GM03348 (cell line): ENCODE measurements at regions not wholly inside any gene's neighbourhood (a gene's known extent, or its start where the extent isn't known, plus 50 kb on each side); places are given as distances from the start of the nearest gene placed in this dataset.
A peak's percentile ranks its signal among the peaks of the same experiment; 100 is the strongest.

Experiments used
- DNase-seq: peaks from one replicate; pipeline ENCODE4 v3.0.0; 2012; ENCODE audit warnings: low spot score

GRCh38 chr2:217085543-217085942 lies 225.7 kb upstream of the TNP1 start:
- peak; percentile 48 for DNase-seq

- DNase-seq = no peak
These were observed 221.9 kb upstream of the TNP1 start for GRCh38 chr2:217081799-217082198.

DNA sequence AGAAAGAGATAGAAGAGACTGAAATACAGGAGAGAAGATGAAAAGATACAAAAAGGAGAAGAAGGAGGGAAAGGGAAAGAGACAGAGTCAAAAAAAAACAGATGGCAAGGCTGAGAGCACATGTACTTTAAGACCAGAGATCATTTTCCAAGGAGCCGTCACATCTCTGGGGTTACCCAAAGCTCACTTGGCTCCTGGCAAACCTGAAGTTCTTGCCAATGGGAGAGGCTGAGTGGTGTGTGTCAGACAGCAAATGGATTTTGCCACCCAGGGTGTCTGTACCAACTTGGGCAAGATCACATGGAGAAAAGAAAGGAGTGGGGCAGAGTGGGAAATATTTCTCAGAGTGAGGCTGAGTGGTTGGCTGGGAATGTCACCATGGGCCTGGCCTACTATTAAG lies 219.3 kb upstream of the TNP1 start:
- DNase-seq = no peak

DNA sequence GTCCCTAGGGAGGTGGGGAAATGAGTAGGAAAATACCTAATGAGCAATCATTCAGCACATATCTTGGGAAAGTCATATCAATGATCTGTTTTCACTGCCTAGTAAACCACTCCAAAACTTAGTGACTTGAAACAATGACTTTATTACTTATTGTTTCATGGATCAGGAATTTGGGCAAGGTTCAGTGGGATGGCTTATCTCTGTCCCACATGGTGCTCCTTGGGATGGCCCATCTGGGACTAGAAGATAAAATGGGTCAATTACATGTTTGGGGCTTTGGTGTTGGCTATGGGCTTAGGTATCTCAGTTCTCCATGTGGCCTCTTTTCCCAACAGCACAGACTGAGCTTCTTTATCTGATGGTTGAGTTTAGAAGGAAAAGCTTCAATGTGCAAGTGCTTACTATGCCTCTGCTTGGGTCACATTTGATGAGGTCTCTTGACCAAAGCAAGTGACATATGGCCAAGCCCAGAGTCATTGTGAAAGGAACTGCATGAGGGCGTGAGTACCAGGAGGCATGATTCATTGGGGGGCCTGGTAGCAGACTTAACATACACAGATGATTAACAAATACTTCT lies 218.1 kb upstream of the TNP1 start:
- DNase-seq = peak; percentile 29

- DNase-seq = no peak
These were observed 216.9 kb upstream of the TNP1 start for GRCh38 chr2:217076657-217077232.

DNA sequence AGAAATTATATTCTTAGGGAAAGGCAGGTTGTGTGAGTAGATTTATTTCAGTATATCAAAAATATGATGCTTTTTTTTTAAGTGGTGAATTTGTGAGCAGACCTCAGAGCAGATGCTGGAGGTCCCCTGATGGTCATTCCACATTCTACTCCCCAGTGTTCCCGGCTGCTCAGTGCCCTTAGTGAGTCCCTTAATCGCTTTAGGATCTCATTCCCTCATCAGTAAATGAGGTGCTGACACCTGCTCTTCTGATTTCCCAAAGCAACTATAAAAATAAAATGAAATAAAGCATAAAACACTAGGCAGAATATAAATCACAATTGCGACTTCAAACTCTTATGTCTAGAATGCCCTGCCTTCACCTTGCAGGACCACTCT lies 216.2 kb upstream of the TNP1 start:
- DNase-seq = no peak

- peak; percentile 40 for DNase-seq
These were observed 215.6 kb upstream of the TNP1 start for GRCh38 chr2:217075268-217076057.

GRCh38 chr2:217074576-217075255 lies 214.9 kb upstream of the TNP1 start:
- DNase-seq = no peak

GRCh38 chr2:217071416-217071815 lies 211.6 kb upstream of the TNP1 start:
- no peak for DNase-seq

DNA sequence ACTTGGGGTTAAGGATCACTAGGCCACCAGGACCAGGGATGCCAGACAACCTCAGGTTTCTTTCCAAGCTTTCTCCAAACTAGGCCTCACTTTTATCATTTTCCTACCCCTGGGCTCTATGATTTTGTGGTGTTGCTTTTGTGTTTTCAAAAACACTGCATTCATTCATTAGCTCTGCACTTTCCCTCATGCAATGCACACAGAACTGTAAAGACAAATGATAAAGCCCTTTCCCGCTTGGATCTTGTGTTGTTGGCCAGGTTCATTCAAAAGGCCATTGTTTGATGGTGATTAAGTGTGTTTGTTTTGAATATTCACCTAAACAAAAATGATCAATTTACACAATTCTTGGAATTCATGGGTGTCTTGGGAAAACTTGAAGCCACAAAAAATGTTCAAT lies 210.7 kb upstream of the TNP1 start:
- no peak for DNase-seq

DNA sequence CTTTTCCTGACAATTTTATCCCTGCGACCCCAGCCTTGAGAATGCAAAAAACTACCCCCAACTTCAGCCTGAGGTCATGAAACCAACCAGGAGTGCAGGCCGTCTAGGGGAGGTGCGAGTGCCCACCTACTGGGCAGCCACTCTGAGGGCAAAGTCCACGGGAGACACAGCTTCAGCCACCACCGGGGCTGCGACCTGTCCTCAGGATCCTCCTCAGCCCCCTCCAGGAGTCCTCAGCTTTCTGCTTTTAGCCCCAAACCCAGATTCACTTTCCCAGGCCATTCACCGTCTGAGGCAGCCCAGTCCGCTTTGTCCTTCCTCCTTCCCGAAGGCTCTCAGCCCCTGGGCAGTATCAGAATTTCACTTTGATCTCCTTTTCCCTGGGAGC lies 210.2 kb upstream of the TNP1 start:
- no peak for DNase-seq

DNA sequence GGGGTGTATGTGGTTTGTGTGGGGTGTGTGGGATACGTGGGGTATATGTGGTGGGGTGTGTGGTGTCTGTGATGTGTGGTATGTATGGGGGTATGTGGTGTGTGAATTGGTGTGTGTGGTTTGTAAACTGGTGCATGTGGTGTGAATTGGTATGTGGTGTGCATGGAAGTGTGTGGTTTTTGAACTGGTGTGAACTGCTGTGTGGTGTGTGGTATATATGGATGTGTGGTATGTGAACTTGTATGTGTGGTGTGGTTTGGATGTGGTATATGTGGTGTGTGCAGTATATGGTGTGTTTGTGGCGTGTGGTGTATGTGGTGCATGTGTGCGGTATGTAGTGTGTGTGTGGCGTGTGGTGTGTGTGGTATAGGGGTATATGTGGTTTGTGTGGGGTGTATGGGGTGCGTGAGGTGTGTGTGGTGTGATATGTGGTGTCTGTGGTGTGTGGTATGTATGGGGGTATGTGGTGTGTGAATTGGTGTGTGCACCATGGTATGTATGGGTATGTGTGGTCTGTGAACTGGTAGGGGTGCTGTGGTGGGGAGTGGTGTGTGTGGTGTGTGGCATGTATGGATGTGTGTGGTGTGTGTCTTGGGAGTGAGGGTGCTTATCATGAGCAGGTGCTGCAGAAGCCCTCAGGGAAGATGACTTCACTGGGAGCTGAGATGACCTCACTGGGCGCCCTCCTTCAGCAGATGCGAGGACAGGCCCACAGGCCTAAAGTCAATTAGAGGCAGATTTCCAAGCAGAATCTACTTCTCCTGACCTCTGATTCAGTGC lies 209.6 kb upstream of the TNP1 start:
- no peak for DNase-seq

GRCh38 chr2:217068677-217069250 lies 208.9 kb upstream of the TNP1 start:
- no peak for DNase-seq

GRCh38 chr2:217067787-217068186 lies 207.9 kb upstream of the TNP1 start:
- no peak for DNase-seq

DNA sequence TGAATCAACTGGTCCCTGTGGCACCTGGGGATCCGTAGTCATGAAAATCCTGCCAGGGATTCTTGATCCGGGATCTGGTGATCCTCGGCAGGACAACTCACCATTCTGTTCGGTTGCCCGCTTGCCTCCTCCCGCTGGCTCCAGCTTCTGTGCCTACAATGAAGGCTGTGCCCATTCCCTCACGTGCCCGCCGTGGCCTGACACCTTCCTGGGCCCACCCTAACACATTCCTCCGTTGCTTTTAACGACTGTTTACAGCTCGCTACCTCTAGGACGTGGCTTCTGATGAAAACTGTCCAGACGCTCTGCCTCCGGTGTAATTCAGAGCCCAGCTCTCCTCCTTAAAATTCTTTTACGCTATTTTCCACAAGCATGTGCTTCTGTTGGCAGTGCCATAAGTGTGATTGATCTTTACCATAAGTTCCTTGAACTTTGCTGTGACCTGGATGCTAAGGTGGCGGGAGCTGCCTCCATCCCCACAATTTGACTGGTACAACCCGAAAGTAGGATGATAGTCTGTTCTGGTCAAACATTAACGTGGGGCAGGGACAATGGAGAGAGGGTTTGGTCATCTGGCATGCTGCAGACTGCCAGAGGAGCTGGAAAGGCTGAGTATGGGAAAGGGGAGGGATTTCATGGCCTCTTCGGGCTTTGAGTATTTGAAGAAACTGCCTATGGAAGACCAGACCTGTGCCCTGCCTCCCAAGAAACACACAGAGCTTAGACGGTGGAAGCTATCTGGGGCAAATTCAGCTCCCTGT lies 206.8 kb upstream of the TNP1 start:
- DNase-seq = no peak

DNA sequence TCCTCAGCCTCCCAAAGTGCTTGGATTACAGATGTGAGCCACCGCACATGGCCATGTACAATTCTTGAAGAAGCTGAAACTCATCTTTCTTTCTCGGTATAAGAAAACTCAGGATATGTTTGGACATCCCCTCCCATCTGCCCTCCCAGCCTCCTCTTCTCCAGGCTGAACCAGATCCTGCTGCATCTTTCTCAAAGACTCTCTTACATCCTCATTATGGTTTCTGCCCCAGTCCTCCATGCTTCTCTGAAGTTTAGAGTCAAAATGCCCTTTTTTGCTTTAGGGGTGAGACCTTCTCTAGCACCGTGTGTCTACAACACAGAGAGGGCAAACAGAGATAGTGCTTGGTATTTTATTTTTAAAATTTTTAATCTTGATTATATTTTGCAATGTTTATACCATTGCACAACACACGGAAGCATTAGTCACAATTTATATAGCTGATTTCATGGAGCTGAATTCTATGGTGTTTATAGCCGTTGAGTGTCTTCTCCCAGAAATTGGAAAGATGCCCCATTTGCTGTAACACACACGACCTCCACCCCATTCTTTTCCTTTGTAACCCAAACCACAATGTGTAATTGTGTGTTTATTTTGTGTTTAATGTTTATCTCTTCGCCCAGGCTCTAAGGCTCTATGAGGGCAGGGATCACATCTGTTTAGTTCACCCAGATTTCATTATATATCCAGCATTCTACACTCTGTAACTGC lies 206.0 kb upstream of the TNP1 start:
- peak; percentile 74 for DNase-seq

GRCh38 chr2:217065012-217065290 lies 205.1 kb upstream of the TNP1 start:
- no peak for DNase-seq

DNA sequence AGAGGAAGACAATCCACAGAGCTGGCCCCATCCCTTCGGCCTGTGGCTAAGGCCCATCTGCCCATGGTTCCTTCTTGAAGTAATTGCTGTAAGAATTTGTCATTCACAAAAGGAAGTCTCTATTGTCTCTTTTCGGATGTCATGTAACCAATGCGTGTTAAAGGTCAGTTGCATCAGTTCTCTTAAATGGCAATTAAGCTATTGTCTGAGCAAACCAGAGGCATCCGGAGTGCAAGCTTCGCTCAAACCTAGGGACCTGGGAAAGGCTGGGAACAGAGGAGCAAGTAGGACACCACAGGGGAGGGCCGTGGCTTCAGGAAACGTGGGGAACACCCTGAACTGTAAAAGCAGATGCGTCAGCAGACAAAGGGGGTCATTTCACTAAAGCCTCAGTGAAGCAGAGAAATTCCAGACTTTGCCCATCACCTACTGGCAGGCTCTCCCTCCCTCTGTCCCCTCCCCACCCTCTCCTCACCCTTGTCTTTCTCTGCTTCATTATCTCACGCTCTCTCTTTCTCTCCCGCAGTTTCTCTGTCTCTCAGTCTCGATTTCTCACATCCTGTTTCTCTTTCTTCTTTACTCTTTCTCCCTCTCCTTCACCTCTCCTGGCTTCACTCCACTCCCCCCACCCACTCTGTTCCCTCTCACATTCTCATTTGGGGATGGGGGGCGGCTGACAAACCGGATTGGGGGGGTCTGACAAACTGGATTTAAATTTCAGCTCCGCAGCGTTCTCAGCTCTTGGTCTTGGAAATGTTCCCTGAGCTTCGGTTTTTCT lies 204.6 kb upstream of the TNP1 start:
- DNase-seq = no peak

- DNase-seq = no peak
These were observed 203.4 kb upstream of the TNP1 start for GRCh38 chr2:217063238-217063755.

GRCh38 chr2:217062768-217063167 lies 202.9 kb upstream of the TNP1 start:
- DNase-seq = no peak
